Vagina (tissue), 2 donors: ENCODE measurements at regions not wholly inside any gene's neighbourhood (a gene's known extent, or its start where the extent isn't known, plus 50 kb on each side); places are given as distances from the start of the nearest gene placed in this dataset.
"Not testable (repeated sequence)": the region's sequence is repeated elsewhere in the genome, so short reads cannot be mapped to it uniquely, and the experiment has no call there.

Experiments
- DNase-seq, 2 donors: peaks; one replicate each; pipeline ENCODE4 v3.0.0-alpha.2; 2017; ENCODE audit errors: extremely low spot score in 2 of 2
- H3K27ac ChIP-seq: fragments of 200-600 bp; sonication (generic); one replicate; pipeline ENCODE4 v1.5.1; 2019
- H3K27me3 ChIP-seq: fragments of 200-600 bp; sonication (generic); one replicate; pipeline ENCODE4 v1.5.1; 2019
- H3K36me3 ChIP-seq, 2 donors: fragments of 200-600 bp; sonication (generic); one replicate each; pipeline ENCODE4 v1.5.1; 2017 to 2019
- H3K4me1 ChIP-seq: fragments of 200-600 bp; sonication (generic); one replicate; pipeline ENCODE4 v1.5.1; 2019
- H3K4me3 ChIP-seq, 2 donors: fragments of 200-600 bp; sonication (generic); 1 replicate in 1 of 2; 2 replicates in 1 of 2; pipeline ENCODE4 v1.5.1; 2016 to 2019
- H3K9me3 ChIP-seq: fragments of 200-600 bp; sonication (generic); one replicate; pipeline ENCODE4 v1.5.1; 2019
- POLR2A ChIP-seq, 2 donors: fragments of 450-650 bp; IDR thresholded peaks; one replicate each; pipeline ENCODE4 v1.6.1; 2017; ENCODE audit warnings: antibody characterized with exemption in 2 of 2, mild to moderate bottlenecking in 2 of 2, moderate library complexity in 2 of 2
- POLR2AphosphoS5 ChIP-seq, 2 donors: sonication (generic); formaldehyde crosslinking; IDR thresholded peaks; one replicate each; pipeline ENCODE4 v1.9.0; 2017; ENCODE audit warnings: antibody characterized with exemption in 2 of 2, mild to moderate bottlenecking in 2 of 2, low read depth in 1 of 2; ENCODE audit not compliant: insufficient read depth in 1 of 2
- intact Hi-C: fragments of 100-400 bp; cut with DNase I; formaldehyde crosslinking; loops from one replicate; pipeline ENCODE4 v1.15.1; 2023
- TF ChIP-seq, protein P1 (sequence below), 3 experiments: fragments of 450-650 bp in 2 of 3; fragments of 200-600 bp in 1 of 3; sonication (generic) in 1 of 3; IDR thresholded peaks; one replicate each; pipeline ENCODE4 v1.5.1; 2017 to 2019; ENCODE audit warnings: antibody characterized with exemption in 3 of 3, mild to moderate bottlenecking in 2 of 3, moderate library complexity in 2 of 3

DNA sequence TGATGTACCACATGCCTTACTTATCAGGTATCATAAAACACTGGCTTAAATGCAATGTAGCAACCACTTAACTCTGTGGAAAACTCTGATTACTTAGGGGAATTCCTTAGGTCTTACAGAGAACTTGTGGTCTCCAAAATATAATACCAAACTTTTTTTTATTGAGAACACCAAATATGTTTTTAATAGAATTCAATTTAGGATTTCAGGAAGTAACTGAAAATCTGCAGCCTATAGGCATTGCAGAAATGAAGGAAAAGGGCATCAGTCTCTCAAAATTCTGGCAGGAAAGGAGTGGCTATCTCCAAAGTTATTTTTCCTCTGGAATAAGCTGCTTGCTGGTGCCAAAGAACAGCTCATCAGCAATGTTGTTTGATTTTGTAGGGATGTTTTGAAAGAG, 105.3 kb upstream of the UGP2 start:
- no peak overlapping the region for H3K27ac ChIP-seq
- H3K4me3 ChIP-seq: no peak overlapping the region
- no peaks in the 10 kb centered on the region for H3K27me3 ChIP-seq
- H3K4me1 ChIP-seq: peaks cover 16% of the 10 kb centered on the region
- no peaks in the 10 kb centered on the region for H3K36me3 ChIP-seq
- no peaks in the 10 kb centered on the region for H3K9me3 ChIP-seq
- intact Hi-C loops: no loop called here
- no peak for DNase-seq
- no peak for TF ChIP-seq POLR2A (IDR thresholded peaks at IDR 0.05)
- no peak for TF ChIP-seq POLR2AphosphoS5 (IDR thresholded peaks at IDR 0.05; ENCODE audit: insufficient read depth in 1 of 2, low read depth in 1 of 2)
- TF ChIP-seq, protein P1, sequence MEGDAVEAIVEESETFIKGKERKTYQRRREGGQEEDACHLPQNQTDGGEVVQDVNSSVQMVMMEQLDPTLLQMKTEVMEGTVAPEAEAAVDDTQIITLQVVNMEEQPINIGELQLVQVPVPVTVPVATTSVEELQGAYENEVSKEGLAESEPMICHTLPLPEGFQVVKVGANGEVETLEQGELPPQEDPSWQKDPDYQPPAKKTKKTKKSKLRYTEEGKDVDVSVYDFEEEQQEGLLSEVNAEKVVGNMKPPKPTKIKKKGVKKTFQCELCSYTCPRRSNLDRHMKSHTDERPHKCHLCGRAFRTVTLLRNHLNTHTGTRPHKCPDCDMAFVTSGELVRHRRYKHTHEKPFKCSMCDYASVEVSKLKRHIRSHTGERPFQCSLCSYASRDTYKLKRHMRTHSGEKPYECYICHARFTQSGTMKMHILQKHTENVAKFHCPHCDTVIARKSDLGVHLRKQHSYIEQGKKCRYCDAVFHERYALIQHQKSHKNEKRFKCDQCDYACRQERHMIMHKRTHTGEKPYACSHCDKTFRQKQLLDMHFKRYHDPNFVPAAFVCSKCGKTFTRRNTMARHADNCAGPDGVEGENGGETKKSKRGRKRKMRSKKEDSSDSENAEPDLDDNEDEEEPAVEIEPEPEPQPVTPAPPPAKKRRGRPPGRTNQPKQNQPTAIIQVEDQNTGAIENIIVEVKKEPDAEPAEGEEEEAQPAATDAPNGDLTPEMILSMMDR (IDR thresholded peaks at IDR 0.05): no peak

DNA sequence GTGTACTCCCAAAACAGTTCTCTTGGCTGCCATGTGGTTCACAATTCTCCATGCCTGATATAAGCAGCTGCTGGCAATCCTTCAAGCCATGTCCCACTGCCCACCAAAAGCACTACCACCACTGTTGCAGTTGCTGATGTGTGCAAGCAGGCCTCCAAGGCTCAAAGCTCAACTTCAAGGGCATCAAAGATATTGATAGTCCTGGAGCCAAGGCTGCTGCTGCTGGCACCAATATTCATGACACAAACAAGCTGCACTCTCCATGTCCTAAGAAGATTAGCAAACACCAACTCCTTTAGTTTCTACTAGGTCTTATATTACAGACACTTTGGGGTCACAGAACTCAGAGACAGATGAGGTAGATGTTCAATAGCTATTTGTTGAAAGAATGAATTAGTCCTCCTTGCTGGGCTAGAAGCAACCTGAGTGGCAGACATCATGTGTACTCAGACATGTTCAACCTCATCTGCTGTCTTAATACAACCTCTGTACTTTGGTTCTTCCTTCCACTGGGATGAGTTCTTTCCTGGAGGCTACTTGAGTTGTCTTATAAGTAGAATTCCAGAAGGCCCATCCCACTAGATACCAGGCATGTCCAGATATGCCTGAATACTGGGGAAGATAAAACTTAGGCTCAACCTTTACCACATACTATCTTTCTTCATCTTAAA, 104.5 kb upstream of the UGP2 start:
- intact Hi-C loops: no loop called here
- H3K27me3 ChIP-seq: no peaks in the 10 kb centered on the region
- H3K27ac ChIP-seq: no peak overlapping the region

GRCh38 chr2:63738019-63738418, 103.7 kb upstream of the UGP2 start:
- no peak overlapping the region for H3K4me3 ChIP-seq
- TF ChIP-seq POLR2AphosphoS5 (IDR thresholded peaks at IDR 0.05; ENCODE audit: insufficient read depth in 1 of 2, low read depth in 1 of 2) (no peak), POLR2A (IDR thresholded peaks at IDR 0.05) (no peak)
- TF ChIP-seq, protein P1 (IDR thresholded peaks at IDR 0.05): no peak
- H3K4me1 ChIP-seq: peaks cover 16% of the 10 kb centered on the region
- H3K27me3 ChIP-seq: no peaks in the 10 kb centered on the region
- H3K36me3 ChIP-seq: no peaks in the 10 kb centered on the region
- no peak overlapping the region for H3K27ac ChIP-seq
- H3K9me3 ChIP-seq: no peaks in the 10 kb centered on the region
- intact Hi-C loops: no loop called here
- no peak for DNase-seq

More for the DNA sequence above, 104.5 kb upstream of the UGP2 start:
- Histone ChIP-seq H3K36me3 (no peaks in the 10 kb centered on the region), H3K4me3 (no peak overlapping the region), H3K9me3 (no peaks in the 10 kb centered on the region), H3K4me1 (peaks cover 16% of the 10 kb centered on the region)
- TF ChIP-seq POLR2A (IDR thresholded peaks at IDR 0.05): no peak
- no peak for DNase-seq

DNA sequence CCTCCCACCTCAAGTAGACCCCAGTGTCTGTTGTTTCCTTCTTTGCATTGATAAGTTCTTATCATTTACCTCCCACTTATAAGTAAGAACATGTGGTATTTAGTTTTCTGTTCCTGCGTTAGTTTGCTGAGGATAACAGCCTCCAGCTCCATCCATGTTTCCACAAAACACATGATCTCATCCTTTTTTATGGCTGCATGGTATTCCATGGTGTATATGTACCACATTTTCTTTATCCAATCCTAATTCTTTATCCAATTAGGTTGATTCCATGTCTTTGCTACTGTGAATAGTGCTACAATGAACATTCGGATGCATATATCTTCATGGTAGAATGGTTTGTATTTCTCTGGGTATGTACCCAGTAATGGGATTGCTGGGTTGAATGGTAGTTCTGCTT, 102.5 kb upstream of the UGP2 start:
- DNase-seq, H3K27ac ChIP-seq, H3K4me3 ChIP-seq, H3K27me3 ChIP-seq, intact Hi-C loops, H3K36me3 ChIP-seq, H3K9me3 ChIP-seq: not testable (repeated sequence)
- peaks cover 16% of the 10 kb centered on the region for H3K4me1 ChIP-seq

DNA sequence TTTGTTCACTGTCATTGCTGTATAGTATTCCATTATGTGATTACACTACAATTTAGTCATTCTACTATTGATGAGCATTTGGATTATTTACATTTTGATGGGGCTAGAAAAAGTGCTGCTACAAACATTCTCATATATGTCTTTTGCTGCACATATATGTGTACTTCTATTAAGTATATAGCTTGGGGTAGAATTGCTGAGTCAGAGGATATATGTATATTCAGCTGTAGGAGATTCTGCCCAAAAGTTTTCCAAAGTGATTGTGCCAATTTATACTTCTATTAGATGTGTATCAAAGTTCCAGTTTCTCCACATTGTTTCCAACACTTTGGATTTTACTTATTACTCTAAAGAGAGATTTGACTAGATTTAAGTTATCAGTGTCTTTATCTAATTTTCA, 101.7 kb upstream of the UGP2 start:
- no peak for DNase-seq
- Histone ChIP-seq H3K4me1 (peaks cover 16% of the 10 kb centered on the region), H3K27ac (no peak overlapping the region), H3K4me3 (no peak overlapping the region), H3K9me3 (no peaks in the 10 kb centered on the region), H3K36me3 (no peaks in the 10 kb centered on the region), H3K27me3 (no peaks in the 10 kb centered on the region)
- TF ChIP-seq, protein P1 (IDR thresholded peaks at IDR 0.05): no peak
- TF ChIP-seq POLR2A (IDR thresholded peaks at IDR 0.05) (no peak), POLR2AphosphoS5 (IDR thresholded peaks at IDR 0.05; ENCODE audit: insufficient read depth in 1 of 2, low read depth in 1 of 2) (no peak)
- intact Hi-C loops: no loop called here

DNA sequence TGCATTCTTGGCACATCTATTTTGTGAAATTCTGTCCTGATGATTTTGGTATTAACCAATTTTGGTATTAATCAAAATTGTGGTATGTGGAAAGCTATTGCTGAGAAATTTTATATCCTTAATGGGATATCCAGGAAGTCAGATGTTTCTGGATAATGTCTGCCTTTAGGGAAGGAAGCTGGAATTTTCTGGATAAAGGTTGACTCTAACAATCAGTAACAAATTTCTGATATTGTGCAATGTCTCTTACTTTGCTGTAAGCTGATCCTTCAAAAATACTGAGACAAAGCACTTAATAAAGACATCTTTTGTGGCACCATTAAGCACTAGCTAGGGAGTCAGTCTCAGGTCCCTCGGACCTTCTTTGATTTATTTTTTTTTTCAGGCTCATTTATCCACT, 100.8 kb upstream of the UGP2 start:
- intact Hi-C loops: no loop called here
- Histone ChIP-seq H3K4me1 (peaks cover 16% of the 10 kb centered on the region), H3K36me3 (no peaks in the 10 kb centered on the region), H3K27me3 (no peaks in the 10 kb centered on the region), H3K9me3 (no peaks in the 10 kb centered on the region), H3K27ac (no peak overlapping the region), H3K4me3 (no peak overlapping the region)
- no peak for DNase-seq
- TF ChIP-seq POLR2AphosphoS5 (IDR thresholded peaks at IDR 0.05; ENCODE audit: insufficient read depth in 1 of 2, low read depth in 1 of 2): no peak
- no peak for TF ChIP-seq POLR2A (IDR thresholded peaks at IDR 0.05)
- TF ChIP-seq, protein P1 (IDR thresholded peaks at IDR 0.05): no peak
